Inferior parietal cortex (tissue), 1 donor: ENCODE measurements at regions not wholly inside any gene's neighbourhood (a gene's known extent, or its start where the extent isn't known, plus 50 kb on each side); places are given as distances from the start of the nearest gene placed in this dataset.
A peak's percentile ranks its signal among the peaks of the same experiment; 100 is the strongest.
"Not testable (repeated sequence)": the region's sequence is repeated elsewhere in the genome, so short reads cannot be mapped to it uniquely, and the experiment has no call there.

ENCODE experiments used
- DNase-seq: peaks from one replicate; pipeline ENCODE4 v3.0.0-alpha.2; 2016; ENCODE audit errors: extremely low spot score

GRCh38 chr2:204143216-204144014, 206.9 kb downstream of the ICOS start:
- no peak for DNase-seq

- DNase-seq = no peak
Observed at GRCh38 chr2:204144492-204144891, 207.9 kb downstream of the ICOS start.

DNA sequence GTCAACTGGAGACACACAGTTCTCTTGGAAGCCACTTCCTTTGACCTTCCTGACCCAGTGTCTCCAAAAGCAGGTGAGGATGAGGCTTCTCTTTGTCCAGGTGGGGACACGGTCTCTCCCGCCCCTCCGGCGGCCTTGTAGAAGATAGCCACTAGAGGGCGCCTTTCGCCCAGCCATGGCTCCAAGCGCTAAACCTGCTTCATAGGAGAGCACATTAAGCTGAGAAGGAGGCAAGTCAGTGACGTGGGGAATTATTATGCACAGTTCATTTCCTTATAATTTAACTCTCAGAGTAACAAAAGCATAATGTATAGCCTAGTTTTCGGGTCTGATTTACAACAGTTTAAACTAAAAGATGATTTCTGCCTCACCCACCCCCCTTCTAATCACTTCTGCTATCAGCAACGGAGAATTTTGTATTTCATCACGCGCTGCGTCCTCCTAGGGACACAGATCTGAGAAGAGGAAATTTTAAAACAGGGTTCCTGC, 208.7 kb downstream of the ICOS start:
- DNase-seq = peak; percentile 86

DNA sequence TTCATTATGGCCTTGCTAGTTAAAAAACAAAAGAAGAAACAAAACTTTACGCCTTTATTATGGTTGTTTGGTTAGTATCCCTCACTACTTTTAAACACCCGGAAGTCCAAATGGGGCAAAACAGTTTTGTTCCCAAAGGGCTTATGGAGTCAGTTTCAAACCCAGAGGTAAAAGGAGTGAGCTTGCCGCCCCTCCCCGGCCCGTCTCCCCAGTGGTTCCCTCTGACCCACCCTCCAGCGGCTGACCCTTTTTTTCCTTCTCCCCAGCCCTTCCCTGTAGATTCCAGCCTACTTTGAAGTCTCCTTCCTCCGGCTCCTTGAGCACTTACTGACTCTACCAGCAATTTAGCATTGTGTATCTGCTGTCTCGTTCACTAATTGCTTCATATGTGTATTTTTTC, 209.2 kb downstream of the ICOS start:
- no peak for DNase-seq

DNA sequence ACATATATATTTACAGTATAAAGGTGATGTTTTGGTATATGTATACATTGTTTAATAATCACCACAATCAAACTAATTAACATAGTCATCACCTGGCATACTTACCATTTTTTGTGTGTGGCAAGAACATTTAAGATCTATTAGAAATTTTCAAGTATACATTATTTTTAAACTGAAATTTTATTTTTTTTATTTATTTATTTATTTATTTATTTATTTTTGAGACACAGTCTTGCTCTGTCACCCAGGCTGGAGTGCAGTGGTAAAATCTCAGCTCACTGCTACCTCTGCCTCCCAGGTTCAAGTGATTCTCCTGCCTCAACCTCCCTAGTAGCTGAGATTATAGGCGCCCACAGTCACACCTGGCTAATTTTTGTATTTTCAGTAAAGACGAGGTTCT, 210.5 kb downstream of the ICOS start:
- not testable (repeated sequence) for DNase-seq

GRCh38 chr2:204150721-204151120, 214.2 kb downstream of the ICOS start:
- DNase-seq = no peak

DNA sequence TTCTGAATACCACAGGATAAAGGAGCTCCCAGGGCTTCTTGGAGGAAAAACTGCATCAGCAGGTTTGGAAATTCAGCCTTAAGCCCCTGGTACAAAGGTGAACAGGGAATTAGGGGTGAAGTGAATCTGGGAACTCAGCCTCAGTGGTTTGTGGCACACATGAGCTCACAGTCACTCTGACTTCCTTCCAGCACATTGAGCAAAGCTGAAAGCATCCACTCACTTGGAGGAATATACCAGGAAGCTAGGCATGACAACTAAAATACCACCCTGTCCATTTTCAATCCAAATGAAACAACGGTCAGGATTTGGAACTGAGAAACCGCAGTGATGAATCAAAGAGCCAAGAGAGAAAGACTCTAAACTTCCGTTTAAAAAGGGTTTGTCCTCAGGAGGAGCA, 216.1 kb downstream of the ICOS start:
- no peak for DNase-seq

GRCh38 chr2:204154863-204155262, 218.3 kb downstream of the ICOS start:
- DNase-seq = no peak

DNA sequence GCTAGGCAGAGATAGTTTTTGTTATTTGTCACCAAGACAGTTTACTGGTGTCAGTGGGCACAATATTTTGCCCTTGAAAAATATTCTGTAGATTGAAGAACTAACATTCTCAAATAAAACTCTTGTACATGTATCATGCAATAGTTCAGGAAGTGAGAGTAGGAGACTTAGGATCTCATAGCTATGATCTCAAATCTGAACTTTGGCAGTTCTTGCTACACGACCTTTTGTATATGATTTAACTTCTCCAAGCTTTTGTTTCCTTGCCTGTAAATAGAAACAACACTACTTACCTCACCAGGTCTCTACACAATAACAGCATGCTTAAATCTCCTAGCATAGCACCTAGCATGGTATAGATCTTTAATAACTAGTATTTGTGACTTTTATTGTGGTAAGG, 219.9 kb downstream of the ICOS start:
- no peak for DNase-seq

GRCh38 chr2:204157684-204158083, 221.1 kb downstream of the ICOS start:
- DNase-seq = no peak

DNA sequence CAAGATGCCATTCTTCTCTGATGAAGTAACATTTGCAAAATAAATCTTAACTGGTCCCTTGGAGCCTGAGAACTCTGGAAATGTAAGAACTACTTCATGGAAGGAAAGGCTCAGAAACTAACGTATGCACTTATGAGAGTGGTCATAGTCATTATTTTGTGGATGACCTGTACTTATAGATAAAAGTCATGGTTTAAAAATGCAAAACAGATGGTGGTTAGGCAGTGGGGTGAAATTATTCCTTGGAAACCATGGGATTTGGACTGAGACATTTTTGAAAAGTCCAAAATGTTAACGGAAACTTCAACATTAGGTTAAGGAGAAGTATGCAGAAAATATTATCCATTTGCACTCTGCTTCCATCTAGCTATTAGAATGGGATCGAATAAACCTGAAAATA, 223.0 kb downstream of the ICOS start:
- no peak for DNase-seq

DNA sequence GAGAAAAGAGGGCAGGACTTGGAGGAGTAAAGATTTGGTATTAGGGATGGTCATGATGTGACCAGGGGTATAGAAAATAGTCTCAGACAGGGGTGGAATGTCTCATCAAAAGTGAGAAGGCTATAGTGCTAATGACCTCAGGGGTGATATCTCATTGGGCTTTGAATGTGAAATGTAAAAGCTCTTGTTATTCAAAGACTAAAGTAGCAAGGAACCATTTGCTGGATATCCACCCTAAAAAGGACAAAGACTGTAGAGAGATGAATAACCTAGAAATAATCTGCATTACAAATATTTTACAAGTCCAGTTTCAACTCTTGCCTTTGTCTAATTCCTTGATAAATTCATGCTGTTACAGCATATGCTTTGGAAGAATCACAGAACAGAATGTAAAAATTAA, 224.4 kb downstream of the ICOS start:
- no peak for DNase-seq

DNA sequence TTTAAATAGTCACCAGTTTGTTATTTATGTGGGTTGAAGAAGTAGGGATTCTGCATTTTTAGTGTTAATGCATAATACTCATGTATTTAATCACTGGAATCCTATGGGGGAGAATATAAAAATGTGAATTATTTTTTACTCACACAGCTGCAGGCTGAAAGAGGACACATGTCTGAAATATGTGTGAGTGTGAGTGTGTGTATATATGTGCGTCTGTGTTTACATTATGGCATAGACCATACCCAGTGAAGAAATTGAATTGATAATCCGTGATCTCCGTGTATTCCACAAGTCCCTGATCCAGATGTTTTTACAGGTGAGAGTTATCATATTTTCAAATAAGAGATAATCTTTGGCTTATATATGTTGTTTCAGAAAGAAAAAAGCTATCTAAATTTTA, 225.3 kb downstream of the ICOS start:
- DNase-seq = no peak

GRCh38 chr2:204166961-204167360, 230.4 kb downstream of the ICOS start:
- DNase-seq = no peak

DNA sequence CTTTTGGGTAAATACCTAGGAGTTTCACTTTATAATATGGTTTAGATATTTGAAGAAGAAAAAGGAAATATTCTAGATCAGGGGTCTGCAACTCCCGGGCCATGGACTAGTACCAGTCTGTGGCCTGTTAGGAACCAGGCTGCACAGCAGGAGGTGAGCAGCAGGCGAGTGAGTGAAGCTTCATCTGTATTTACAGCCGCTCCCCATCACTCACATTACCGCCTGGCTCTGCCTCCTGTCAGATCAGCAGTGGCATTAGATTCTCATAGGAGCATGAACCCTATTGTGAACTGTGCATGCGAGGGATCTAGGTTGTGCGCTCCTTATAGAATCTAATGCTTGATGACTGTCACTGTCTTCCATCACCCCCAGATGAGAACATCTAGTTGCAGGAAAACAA, 231.1 kb downstream of the ICOS start:
- DNase-seq = not testable (repeated sequence)

GRCh38 chr2:204170411-204170810, 233.8 kb downstream of the ICOS start:
- no peak for DNase-seq

GRCh38 chr2:204171432-204172144, 235.0 kb downstream of the ICOS start:
- DNase-seq = no peak

- DNase-seq = no peak
Observed at GRCh38 chr2:204172145-204172600, 235.6 kb downstream of the ICOS start.

DNA sequence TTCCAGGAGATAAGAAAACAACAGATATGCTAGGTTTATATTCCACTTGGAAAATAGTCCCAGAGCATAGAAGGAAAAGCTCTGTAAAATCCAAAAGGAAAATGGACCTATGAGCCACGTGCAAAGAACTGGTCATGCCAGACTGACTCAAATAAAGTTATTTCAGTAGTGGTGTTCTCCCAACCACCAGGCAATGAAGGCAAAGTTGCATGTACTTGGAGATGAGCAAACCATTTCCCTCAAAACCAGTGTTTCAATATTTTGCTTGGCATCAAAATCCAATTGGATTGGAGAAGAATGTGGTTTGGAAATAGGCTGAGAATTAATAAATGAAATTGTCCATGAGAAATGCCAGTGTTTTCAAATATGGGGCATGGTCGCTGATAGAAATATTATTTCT, 237.5 kb downstream of the ICOS start:
- DNase-seq = no peak

- DNase-seq = no peak
Observed at GRCh38 chr2:204175552-204176271, 239.1 kb downstream of the ICOS start.

DNA sequence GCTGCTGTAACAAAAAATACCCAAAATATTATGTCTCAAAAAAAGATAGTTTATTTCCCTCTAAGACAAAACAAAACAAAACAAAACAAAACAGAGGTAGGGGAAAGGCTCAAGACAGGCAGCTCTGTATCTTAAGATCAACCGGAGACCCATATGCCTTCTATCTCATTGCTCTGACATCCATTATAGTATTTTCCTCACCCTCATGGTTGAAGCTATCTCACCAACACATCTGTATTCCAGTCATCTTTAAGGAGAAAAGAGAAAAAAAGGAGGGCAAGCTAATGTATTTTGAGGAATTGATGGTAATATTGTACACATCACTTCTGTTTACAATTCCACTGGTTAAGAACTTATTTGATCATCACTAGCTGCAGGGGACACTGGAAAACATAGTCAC, 239.7 kb downstream of the ICOS start:
- DNase-seq = no peak

GRCh38 chr2:204177251-204177976, 240.9 kb downstream of the ICOS start:
- no peak for DNase-seq
